A549 (cell line): ENCODE measurements at regions not wholly inside any gene's neighbourhood (a gene's known extent, or its start where the extent isn't known, plus 50 kb on each side); places are given as distances from the start of the nearest gene placed in this dataset.

Experiments
- ATAC-seq, 2 experiments: fragments of 200-7000 bp in 1 of 2; fragments of >200 bp in 1 of 2; cut with Nextera tagmentation in 1 of 2; cut with Tn5 transposase in 1 of 2; 3 replicates each; pipeline versions ENCODE4 v1.8.0 to v1.9.1; 2018 to 2020; ENCODE audit warnings: mild to moderate bottlenecking in 1 of 2, moderate library complexity in 1 of 2
- CTCF ChIA-PET: fragments of 300-600 bp; sonication (Branson Sonifier 250); formaldehyde crosslinking; extraction: SDS; loops from one replicate; lab custom pipeline; 2021; ENCODE audit warnings: antibody characterized with exemption, inconsistent platforms; lab: Yijun Ruan, JAX
- POLR2A ChIA-PET: fragments of 350-600 bp; formaldehyde crosslinking; extraction: SDS; loops from one replicate; lab custom pipeline; 2021; ENCODE audit warnings: antibody characterized with exemption, inconsistent platforms; lab: Yijun Ruan, JAX
- DNase-seq, 2 experiments: peaks; one replicate each; pipeline versions ENCODE4 v3.0.0 to v3.0.0-alpha.2; 2011 to 2016; ENCODE audit warnings: low read depth in 1 of 2, low spot score in 1 of 2
- FAIRE-seq: peaks from 2 replicates; lab custom pipeline; 2011; peaks lifted over from hg19 to GRCh38; lab: Jason Lieb, UNC
- H3K27ac ChIP-seq, 2 experiments: fragments of >200 bp; sonication (Bioruptor Twin); formaldehyde crosslinking; 3 replicates each; pipeline ENCODE4 v1.5.1; 2016 to 2017
- H3K4me1 ChIP-seq: fragments of >200 bp; sonication (Bioruptor Twin); formaldehyde crosslinking; 3 replicates; pipeline ENCODE4 v1.6.1; 2016
- H3K4me2 ChIP-seq: fragments of >200 bp; sonication (Bioruptor Twin); formaldehyde crosslinking; 3 replicates; pipeline ENCODE4 v1.6.1; 2016
- H3K4me3 ChIP-seq: fragments of >200 bp; sonication (Bioruptor Twin); formaldehyde crosslinking; 3 replicates; pipeline ENCODE4 v1.5.1; 2016
- H3K9me3 ChIP-seq: fragments of >200 bp; sonication (Bioruptor Twin); formaldehyde crosslinking; 3 replicates; pipeline ENCODE4 v1.6.1; 2016
- CEBPB ChIP-seq, 2 experiments: fragments of >200 bp in 1 of 2; sonication (Bioruptor Twin) in 1 of 2; formaldehyde crosslinking in 1 of 2; IDR thresholded peaks; 2 replicates each; pipeline ENCODE4 v1.6.1; 2012 to 2016
- CHD4 ChIP-seq: fragments of 200-600 bp; sonication (generic); IDR thresholded peaks from 2 replicates; pipeline ENCODE4 v1.6.1; 2016; ENCODE audit warnings: antibody characterized with exemption, mild to moderate bottlenecking, borderline replicate concordance
- E2F6 ChIP-seq: IDR thresholded peaks from 2 replicates; pipeline ENCODE4 v1.6.1; 2012; ENCODE audit warnings: low read depth, borderline replicate concordance
- EP300 ChIP-seq, 2 experiments: fragments of >200 bp; sonication (Bioruptor Twin); formaldehyde crosslinking; IDR thresholded peaks; 2 replicates in 1 of 2; 3 replicates in 1 of 2; pipeline ENCODE4 v1.6.1; 2016 to 2017
- FOSB ChIP-seq: fragments of 250-450 bp; sonication (Bioruptor Pico); IDR thresholded peaks from 2 replicates; pipeline ENCODE4 v1.5.0; 2020; ENCODE audit warnings: mild to moderate bottlenecking, moderate library complexity
- HOXB13 ChIP-seq: fragments of 250-450 bp; sonication (Bioruptor Pico); IDR thresholded peaks from 2 replicates; pipeline ENCODE4 v1.5.0; 2020; ENCODE audit warnings: low read depth, mild to moderate bottlenecking, moderate library complexity
- HOXB5 ChIP-seq: fragments of 250-450 bp; sonication (Bioruptor Pico); IDR thresholded peaks from 2 replicates; pipeline ENCODE4 v1.5.0; 2020; ENCODE audit warnings: mild to moderate bottlenecking, moderate library complexity
- MAFK ChIP-seq: fragments of 450-650 bp; IDR thresholded peaks from 2 replicates; pipeline ENCODE4 v1.6.1; 2014; ENCODE audit not compliant: partially characterized antibody
- MAX ChIP-seq: IDR thresholded peaks from 2 replicates; pipeline ENCODE4 v1.6.1; 2012
- MAZ ChIP-seq: fragments of 150-350 bp; IDR thresholded peaks from 2 replicates; pipeline ENCODE4 v1.6.1; 2014; ENCODE audit warnings: antibody characterized with exemption, low read depth, low read length, borderline replicate concordance
- MYC ChIP-seq: IDR thresholded peaks from 2 replicates; pipeline ENCODE4 v1.6.1; 2012; ENCODE audit warnings: mild to moderate bottlenecking, inconsistent platforms, low read length, improper control_type of control experiment, borderline replicate concordance
- NR3C1 ChIP-seq: fragments of >200 bp; sonication (Bioruptor Twin); formaldehyde crosslinking; IDR thresholded peaks from 3 replicates; pipeline ENCODE4 v1.6.1; 2017
- REST ChIP-seq: fragments of 200-600 bp; sonication (generic); IDR thresholded peaks from 2 replicates; pipeline ENCODE4 v1.6.1; 2016; ENCODE audit warnings: antibody characterized with exemption, mild to moderate bottlenecking, moderate library complexity
- SMC3 ChIP-seq: fragments of >200 bp; sonication (Bioruptor Twin); formaldehyde crosslinking; IDR thresholded peaks from 3 replicates; pipeline ENCODE4 v1.6.1; 2018; ENCODE audit warnings: inconsistent platforms
- TP53 ChIP-seq: fragments of 250-450 bp; sonication (Bioruptor Pico); IDR thresholded peaks from 2 replicates; pipeline ENCODE4 v1.5.0; 2021; ENCODE audit warnings: mild to moderate bottlenecking, moderate library complexity
- USF2 ChIP-seq: fragments of 450-650 bp; IDR thresholded peaks from 2 replicates; pipeline ENCODE4 v1.6.1; 2014; ENCODE audit warnings: antibody characterized with exemption
- ZC3H11A ChIP-seq: fragments of 450-650 bp; IDR thresholded peaks from 2 replicates; pipeline ENCODE4 v1.6.1; 2014; ENCODE audit warnings: antibody characterized with exemption, mild to moderate bottlenecking
- WGBS: methylation state at CpG from one replicate; pipeline ENCODE4 v1.1.6; 2017; ENCODE audit errors: missing lambda C conversion rate; 5-methylcytosine and 5-hydroxymethylcytosine counted together

GRCh38 chrX:39636481-39636880 is 461.3 kb downstream of the BCOR start:
- TF ChIP-seq EP300 (IDR thresholded peaks at IDR 0.05) (no peak), SMC3 (no peak), TP53 (no peak), NR3C1 (no peak), E2F6 (no peak), HOXB5 (no peak), CHD4 (no peak)
- ChIA-PET POLR2A (no interaction called here), CTCF (no interaction called here)
- H3K4me1 ChIP-seq = no peaks in the 10 kb centered on the region
- H3K9me3 ChIP-seq = no peaks in the 10 kb centered on the region
- H3K27ac ChIP-seq = no peak overlapping the region
- DNase-seq (no peak), ATAC-seq (no peak), FAIRE-seq (no peak)
- no peak overlapping the region for H3K4me2 ChIP-seq
- H3K4me3 ChIP-seq = no peak overlapping the region
- 56% methylated on average over 3 of the region's 3 CpGs for WGBS

GRCh38 chrX:39638526-39638925 is 459.2 kb downstream of the BCOR start:
- WGBS = 48% methylated on average over 2 of the region's 2 CpGs
- H3K4me1 ChIP-seq = no peaks in the 10 kb centered on the region
- H3K4me3 ChIP-seq = no peak overlapping the region
- H3K27ac ChIP-seq = no peak overlapping the region
- no peak for DNase-seq
- no peak for ATAC-seq
- TF ChIP-seq TP53 = no peak
- no peak for TF ChIP-seq USF2
- TF ChIP-seq MAZ = no peak
- TF ChIP-seq ZC3H11A = no peak
- ChIA-PET POLR2A (no interaction called here), CTCF (no interaction called here)
- no peak for FAIRE-seq
- H3K9me3 ChIP-seq = no peaks in the 10 kb centered on the region
- no peak overlapping the region for H3K4me2 ChIP-seq

GRCh38 chrX:39639871-39640270 is 457.9 kb downstream of the BCOR start:
- H3K9me3 ChIP-seq = no peaks in the 10 kb centered on the region
- DNase-seq = no peak
- WGBS = 70% methylated on average over 2 of the region's 4 CpGs
- H3K4me2 ChIP-seq = no peak overlapping the region
- no peaks in the 10 kb centered on the region for H3K4me1 ChIP-seq
- ChIA-PET CTCF (interaction anchor here (1.5 kb wide), 1 partner anchor 12 kb away, joined by 3 read pairs; no protein-coding TSS in a partner anchor), POLR2A (no interaction called here)
- TF ChIP-seq FOSB (CRISPR knock-in tag) = no peak
- TF ChIP-seq MAX = no peak
- TF ChIP-seq HOXB13 (CRISPR knock-in tag) = no peak
- no peak for TF ChIP-seq REST
- no peak for TF ChIP-seq MAFK
- no peak for TF ChIP-seq CEBPB (IDR thresholded peaks at IDR 0.05)
- no peak for TF ChIP-seq MYC
- no peak overlapping the region for H3K4me3 ChIP-seq
- FAIRE-seq = no peak
- no peak for ATAC-seq
- H3K27ac ChIP-seq = no peak overlapping the region
